SK-N-SH (cell line): ENCODE measurements at regions not wholly inside any gene's neighbourhood (a gene's known extent, or its start where the extent isn't known, plus 50 kb on each side); places are given as distances from the start of the nearest gene placed in this dataset.

Source experiments
- CTCF ChIA-PET: fragments of 300-600, 350-600 bp; formaldehyde crosslinking; extraction: SDS; loops from one replicate; lab custom pipeline; 2021; lab: Yijun Ruan, JAX
- POLR2A ChIA-PET: fragments of 350-600 bp; sonication (Branson Sonifier 250); formaldehyde crosslinking; extraction: SDS; loops from one replicate; lab custom pipeline; 2020; ENCODE audit warnings: antibody characterized with exemption, inconsistent platforms; lab: Yijun Ruan, JAX
- DNase-seq: peaks from one replicate; pipeline ENCODE4 v3.0.0; 2012
- H2AFZ ChIP-seq: fragments of 200-600 bp; sonication (generic); 2 replicates; pipeline ENCODE4 v1.8.1; 2016; ENCODE audit warnings: antibody characterized with exemption, mild to moderate bottlenecking, low read depth
- H3F3A ChIP-seq: fragments of 200-600 bp; sonication (generic); replicated peaks from 2 replicates; pipeline ENCODE3; 2016; ENCODE audit warnings: antibody characterized with exemption, mild to moderate bottlenecking; ENCODE audit not compliant: insufficient read depth
- H3K27ac ChIP-seq, 2 experiments: fragments of 200-500 bp in 1 of 2; fragments of 200-600 bp in 1 of 2; sonication (Bioruptor generic) in 1 of 2; sonication (generic), shearing (Covaris generic) in 1 of 2; 2 replicates each; pipeline versions ENCODE4 v1.5.1 to v1.6.1; 2014 to 2016; ENCODE audit warnings: low read depth in 2 of 2, inconsistent platforms in 1 of 2, low read length in 1 of 2, mild to moderate bottlenecking in 1 of 2, mixed read lengths in 1 of 2
- H3K27me3 ChIP-seq: fragments of 200-600 bp; sonication (generic), shearing (Covaris generic); 2 replicates; pipeline ENCODE4 v1.6.1; 2016; ENCODE audit warnings: mixed run types; ENCODE audit not compliant: insufficient read depth
- H3K36me3 ChIP-seq, 2 experiments: fragments of 200-500 bp in 1 of 2; fragments of 200-600 bp in 1 of 2; sonication (Bioruptor generic) in 1 of 2; sonication (generic) in 1 of 2; replicated peaks in 1 of 2; 2 replicates each; pipeline versions ENCODE3 to v1.5.1; 2014 to 2016; ENCODE audit warnings: low read length in 1 of 2, mild to moderate bottlenecking in 1 of 2; ENCODE audit not compliant: insufficient read depth in 2 of 2, control insufficient read depth in 1 of 2
- H3K4me1 ChIP-seq, 2 experiments: fragments of 200-500 bp in 1 of 2; fragments of 200-600 bp in 1 of 2; sonication (Bioruptor generic) in 1 of 2; sonication (generic), shearing (Covaris generic) in 1 of 2; 2 replicates each; pipeline versions ENCODE4 v1.5.1 to v1.6.1; 2014 to 2016; ENCODE audit warnings: low read depth in 1 of 2, low read length in 1 of 2, mixed run types in 1 of 2; ENCODE audit not compliant: insufficient read depth in 2 of 2, control insufficient read depth in 1 of 2
- H3K4me2 ChIP-seq: fragments of 200-600 bp; sonication (generic), shearing (Covaris generic); 2 replicates; pipeline ENCODE4 v1.6.1; 2017; ENCODE audit warnings: mixed run types
- H3K4me3 ChIP-seq, 2 experiments: fragments of 200-500 bp in 1 of 2; fragments of 200-600 bp in 1 of 2; sonication (Bioruptor generic) in 1 of 2; sonication (generic), shearing (Covaris generic) in 1 of 2; 2 replicates each; pipeline versions ENCODE4 v1.5.1 to v1.8.1; 2014 to 2016; ENCODE audit warnings: low read depth in 2 of 2, inconsistent platforms in 1 of 2, low read length in 1 of 2, mild to moderate bottlenecking in 1 of 2, mixed read lengths in 1 of 2, moderate library complexity in 1 of 2
- H3K79me2 ChIP-seq: fragments of 200-600 bp; sonication (generic); 2 replicates; pipeline ENCODE4 v1.8.1; 2017; ENCODE audit warnings: mild to moderate bottlenecking; ENCODE audit not compliant: insufficient read depth
- H3K9ac ChIP-seq: fragments of 200-600 bp; sonication (generic); 2 replicates; pipeline ENCODE4 v1.6.1; 2017; ENCODE audit warnings: mixed run types
- H3K9me2 ChIP-seq: fragments of 200-600 bp; sonication (generic); 2 replicates; pipeline ENCODE4 v1.6.1; 2017; ENCODE audit warnings: mixed run types
- H3K9me3 ChIP-seq: fragments of 200-600 bp; sonication (generic); 2 replicates; pipeline ENCODE4 v1.6.1; 2017; ENCODE audit warnings: mixed run types, mild to moderate bottlenecking, moderate library complexity
- H4K20me1 ChIP-seq: fragments of 200-600 bp; sonication (generic); 2 replicates; pipeline ENCODE4 v1.6.1; 2017; ENCODE audit warnings: mild to moderate bottlenecking, mixed run types; ENCODE audit not compliant: insufficient read depth
- CHD2 ChIP-seq: fragments of 150-350 bp; IDR thresholded peaks from 2 replicates; pipeline ENCODE4 v1.6.1; 2018; ENCODE audit warnings: low read length; ENCODE audit not compliant: partially characterized antibody
- ELF1 ChIP-seq: IDR thresholded peaks from 2 replicates; pipeline ENCODE4 v1.4.0; 2012
- EZH2phosphoT487 ChIP-seq: fragments of 200-600 bp; sonication (generic); IDR thresholded peaks from 2 replicates; pipeline ENCODE4 v1.6.1; 2017; ENCODE audit warnings: low read depth, mixed run types, mild to moderate bottlenecking, antibody characterized with exemption, moderate library complexity, borderline replicate concordance
- FOXM1 ChIP-seq: IDR thresholded peaks from 2 replicates; pipeline ENCODE4 v1.4.0; 2012; ENCODE audit warnings: low read depth, mild to moderate bottlenecking
- GABPA ChIP-seq: IDR thresholded peaks from 2 replicates; pipeline ENCODE4 v1.4.0; 2012; ENCODE audit warnings: low read depth, mild to moderate bottlenecking
- NFIC ChIP-seq: IDR thresholded peaks from 2 replicates; pipeline ENCODE4 v1.4.0; 2012; ENCODE audit warnings: borderline replicate concordance
- NRF1 ChIP-seq: IDR thresholded peaks from 2 replicates; pipeline ENCODE4 v1.6.1; 2012; ENCODE audit warnings: low read depth, mild to moderate bottlenecking, low read length
- RFX5 ChIP-seq: IDR thresholded peaks from 2 replicates; pipeline ENCODE4 v1.6.1; 2012; ENCODE audit warnings: mild to moderate bottlenecking, improper control_type of control experiment, low read length
- RXRA ChIP-seq: IDR thresholded peaks from 2 replicates; pipeline ENCODE4 v1.4.0; 2012; ENCODE audit warnings: low read depth, mild to moderate bottlenecking, borderline replicate concordance
- SIN3A ChIP-seq: IDR thresholded peaks from 2 replicates; pipeline ENCODE4 v1.6.1; 2012; ENCODE audit warnings: low read depth, mild to moderate bottlenecking, low read length, moderate library complexity, borderline replicate concordance
- TEAD4 ChIP-seq: IDR thresholded peaks from 2 replicates; pipeline ENCODE4 v1.4.0; 2012; ENCODE audit warnings: mild to moderate bottlenecking, borderline replicate concordance; ENCODE audit not compliant: insufficient read depth
- YY1 ChIP-seq: IDR thresholded peaks from 2 replicates; pipeline ENCODE4 v1.4.0; 2012; ENCODE audit warnings: low read depth, mild to moderate bottlenecking
- WGBS: methylation state at CpG from one replicate; pipeline ENCODE4 v1.1.6; 2017; ENCODE audit warnings: low lambda C conversion rate; 5-methylcytosine and 5-hydroxymethylcytosine counted together
- TF ChIP-seq, protein P1 (sequence below): IDR thresholded peaks from 2 replicates; pipeline ENCODE4 v1.4.0; 2012; ENCODE audit warnings: low read depth, borderline replicate concordance
- TF ChIP-seq, protein P2 (sequence below): IDR thresholded peaks from 2 replicates; pipeline ENCODE4 v1.4.0; 2012; ENCODE audit warnings: low read depth
- TF ChIP-seq, protein P3 (sequence below): IDR thresholded peaks from 2 replicates; pipeline ENCODE4 v1.4.0; 2012; ENCODE audit warnings: low read depth, borderline replicate concordance

DNA sequence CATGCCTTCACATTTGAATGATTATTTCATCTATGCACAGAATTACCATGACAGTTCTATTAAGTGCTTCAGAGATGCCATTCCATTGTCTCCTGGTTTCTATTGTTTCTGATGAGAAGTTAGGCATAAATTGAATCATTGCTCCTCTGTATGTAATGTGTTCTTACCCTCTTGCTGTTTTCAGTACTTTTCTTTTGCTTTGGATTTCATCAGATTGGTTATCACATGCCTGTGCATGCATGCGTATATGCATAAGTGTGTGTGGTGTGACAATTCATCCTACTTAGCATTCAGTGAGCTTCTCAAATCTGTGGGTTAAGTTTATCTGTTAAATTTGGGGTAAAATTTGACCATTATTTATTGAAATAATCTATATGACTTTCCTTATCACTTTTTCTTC is 263.3 kb upstream of the RND3 start (continued):
- TF ChIP-seq, protein P1, sequence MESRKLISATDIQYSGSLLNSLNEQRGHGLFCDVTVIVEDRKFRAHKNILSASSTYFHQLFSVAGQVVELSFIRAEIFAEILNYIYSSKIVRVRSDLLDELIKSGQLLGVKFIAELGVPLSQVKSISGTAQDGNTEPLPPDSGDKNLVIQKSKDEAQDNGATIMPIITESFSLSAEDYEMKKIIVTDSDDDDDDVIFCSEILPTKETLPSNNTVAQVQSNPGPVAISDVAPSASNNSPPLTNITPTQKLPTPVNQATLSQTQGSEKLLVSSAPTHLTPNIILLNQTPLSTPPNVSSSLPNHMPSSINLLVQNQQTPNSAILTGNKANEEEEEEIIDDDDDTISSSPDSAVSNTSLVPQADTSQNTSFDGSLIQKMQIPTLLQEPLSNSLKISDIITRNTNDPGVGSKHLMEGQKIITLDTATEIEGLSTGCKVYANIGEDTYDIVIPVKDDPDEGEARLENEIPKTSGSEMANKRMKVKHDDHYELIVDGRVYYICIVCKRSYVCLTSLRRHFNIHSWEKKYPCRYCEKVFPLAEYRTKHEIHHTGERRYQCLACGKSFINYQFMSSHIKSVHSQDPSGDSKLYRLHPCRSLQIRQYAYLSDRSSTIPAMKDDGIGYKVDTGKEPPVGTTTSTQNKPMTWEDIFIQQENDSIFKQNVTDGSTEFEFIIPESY, result no peak
- no peak for TF ChIP-seq ELF1
- no peak for TF ChIP-seq GABPA
- no peak for TF ChIP-seq EZH2phosphoT487
- no peak for TF ChIP-seq YY1
- no peak for TF ChIP-seq RFX5
- TF ChIP-seq NRF1, result no peak
- TF ChIP-seq, protein P2, sequence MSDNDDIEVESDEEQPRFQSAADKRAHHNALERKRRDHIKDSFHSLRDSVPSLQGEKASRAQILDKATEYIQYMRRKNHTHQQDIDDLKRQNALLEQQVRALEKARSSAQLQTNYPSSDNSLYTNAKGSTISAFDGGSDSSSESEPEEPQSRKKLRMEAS, result no peak
- TF ChIP-seq SIN3A, result no peak

DNA sequence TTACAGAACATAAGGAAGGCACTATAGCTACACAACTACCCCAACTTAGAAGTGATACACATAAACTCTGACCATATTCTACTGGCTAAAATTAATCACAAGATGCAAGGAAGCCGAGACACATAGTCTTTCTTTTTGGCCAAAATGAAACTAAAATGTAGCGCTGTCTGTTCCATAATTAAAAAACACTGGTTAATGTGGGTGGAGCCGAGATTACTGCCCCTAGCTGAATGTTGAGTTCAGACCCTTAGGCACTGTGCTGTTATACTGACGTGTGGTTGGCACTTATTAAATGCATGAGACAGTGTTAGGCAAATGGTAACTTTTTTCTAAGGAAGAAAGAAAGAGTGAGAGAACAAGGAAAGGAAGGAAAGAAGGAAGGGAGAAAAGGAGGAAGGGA is 254.6 kb upstream of the RND3 start:
- no peak overlapping the region; the same call in 1 of the 2 replicates for H2AFZ ChIP-seq
- H3K79me2 ChIP-seq, result no peaks in the 10 kb centered on the region
- no peaks in the 10 kb centered on the region for H3K9me3 ChIP-seq
- H3K27me3 ChIP-seq, result no peaks in the 10 kb centered on the region
- ChIA-PET POLR2A (no interaction called here), CTCF (no interaction called here)
- H3K27ac ChIP-seq, result no peak overlapping the region
- WGBS, result 86% methylated on average over 4 of the region's 4 CpGs
- no peak overlapping the region for H3K4me3 ChIP-seq
- H3K9ac ChIP-seq, result no peak overlapping the region
- no peaks in the 10 kb centered on the region for H3K36me3 ChIP-seq
- H3K4me1 ChIP-seq, result no peaks in the 10 kb centered on the region
- DNase-seq, result no peak
- no peak overlapping the region for H3K4me2 ChIP-seq
- no peaks in the 10 kb centered on the region for H3F3A ChIP-seq
- H4K20me1 ChIP-seq, result no peaks in the 10 kb centered on the region
- H3K9me2 ChIP-seq, result no peaks in the 10 kb centered on the region
- TF ChIP-seq NFIC, result no peak
- no peak for TF ChIP-seq FOXM1
- no peak for TF ChIP-seq NRF1
- TF ChIP-seq, protein P3, sequence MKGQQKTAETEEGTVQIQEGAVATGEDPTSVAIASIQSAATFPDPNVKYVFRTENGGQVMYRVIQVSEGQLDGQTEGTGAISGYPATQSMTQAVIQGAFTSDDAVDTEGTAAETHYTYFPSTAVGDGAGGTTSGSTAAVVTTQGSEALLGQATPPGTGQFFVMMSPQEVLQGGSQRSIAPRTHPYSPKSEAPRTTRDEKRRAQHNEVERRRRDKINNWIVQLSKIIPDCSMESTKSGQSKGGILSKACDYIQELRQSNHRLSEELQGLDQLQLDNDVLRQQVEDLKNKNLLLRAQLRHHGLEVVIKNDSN, result no peak
- TF ChIP-seq CHD2, result no peak
- TF ChIP-seq RXRA, result no peak
- no peak for TF ChIP-seq TEAD4
